GM10266 (cell line): ENCODE measurements at regions not wholly inside any gene's neighbourhood (a gene's known extent, or its start where the extent isn't known, plus 50 kb on each side); places are given as distances from the start of the nearest gene placed in this dataset.
"Not testable (repeated sequence)": the region's sequence is repeated elsewhere in the genome, so short reads cannot be mapped to it uniquely, and the experiment has no call there.

Experiments
- DNase-seq: peaks from one replicate; pipeline ENCODE4 v3.0.0; 2012; ENCODE audit errors: extremely low spot score
- CTCF ChIP-seq: IDR thresholded peaks from 2 replicates; pipeline ENCODE4 v1.5.1; 2012; ENCODE audit warnings: mild to moderate bottlenecking, low read depth; ENCODE audit not compliant: control insufficient read depth, insufficient read depth; ENCODE audit errors: missing control alignments

- TF ChIP-seq CTCF, result no peak
- DNase-seq, result peak; percentile 1
Measured at GRCh38 chrX:16067886-16068515, 55.4 kb upstream of the GRPR start.

GRCh38 chrX:16063921-16064320 lies 59.4 kb upstream of the GRPR start:
- no peak for DNase-seq
- TF ChIP-seq CTCF, result no peak

- no peak for DNase-seq
- TF ChIP-seq CTCF, result no peak
Measured at GRCh38 chrX:16063141-16063540, 60.2 kb upstream of the GRPR start.

- no peak for TF ChIP-seq CTCF
- DNase-seq, result no peak
Measured at GRCh38 chrX:16061296-16061695, 62.1 kb upstream of the GRPR start.

GRCh38 chrX:16060252-16060651 lies 63.1 kb upstream of the GRPR start:
- DNase-seq, result no peak
- no peak for TF ChIP-seq CTCF

- not testable (repeated sequence) for DNase-seq
Measured at GRCh38 chrX:16049126-16049525, 74.2 kb upstream of the GRPR start.

- TF ChIP-seq CTCF, result no peak
- DNase-seq, result no peak
Measured at GRCh38 chrX:16042980-16043379, 80.4 kb upstream of the GRPR start.

GRCh38 chrX:16039834-16040233 lies 83.5 kb upstream of the GRPR start:
- no peak for TF ChIP-seq CTCF
- no peak for DNase-seq
